ES-I3 (cell line): ENCODE measurements at regions not wholly inside any gene's neighbourhood (a gene's known extent, or its start where the extent isn't known, plus 50 kb on each side); places are given as distances from the start of the nearest gene placed in this dataset.
"Not testable (repeated sequence)": the region's sequence is repeated elsewhere in the genome, so short reads cannot be mapped to it uniquely, and the experiment has no call there.

ENCODE experiments used
- H3K36me3 ChIP-seq: 2 replicates; pipeline ENCODE4 v1.6.1; 2013; ENCODE audit warnings: mild to moderate bottlenecking, low read length, control low read depth, moderate library complexity; ENCODE audit not compliant: insufficient read depth
- H3K4me1 ChIP-seq: 2 replicates; pipeline ENCODE4 v1.6.1; 2013; ENCODE audit warnings: mild to moderate bottlenecking, control low read depth, low read length; ENCODE audit not compliant: insufficient read depth
- H3K9ac ChIP-seq: 2 replicates; pipeline ENCODE4 v1.6.1; 2013; ENCODE audit warnings: low read depth, mild to moderate bottlenecking, low read length, moderate library complexity
- H3K9me3 ChIP-seq: 2 replicates; pipeline ENCODE4 v1.6.1; 2013; ENCODE audit warnings: mild to moderate bottlenecking, low read length, moderate library complexity; ENCODE audit not compliant: control insufficient read depth, insufficient read depth

- no peaks in the 10 kb centered on the region; the same call in 1 of the 2 replicates for H3K9me3 ChIP-seq
- H3K36me3 ChIP-seq = no peaks in the 10 kb centered on the region
- H3K9ac ChIP-seq = no peak overlapping the region
- no peaks in the 10 kb centered on the region for H3K4me1 ChIP-seq
These were observed 198.9 kb upstream of the WWC1 start for GRCh38 chr5:168092209-168093185.

- no peaks in the 10 kb centered on the region; the same call in 1 of the 2 replicates for H3K9me3 ChIP-seq
- no peaks in the 10 kb centered on the region for H3K4me1 ChIP-seq
- H3K36me3 ChIP-seq = no peaks in the 10 kb centered on the region; the same call in 1 of the 2 replicates
- H3K9ac ChIP-seq = no peak overlapping the region
These were observed 198.1 kb upstream of the WWC1 start for GRCh38 chr5:168093200-168093910.

GRCh38 chr5:168096525-168096924 is 194.9 kb upstream of the WWC1 start:
- Histone ChIP-seq H3K36me3 (no peaks in the 10 kb centered on the region; the same call in 1 of the 2 replicates), H3K9me3 (no peaks in the 10 kb centered on the region; the same call in 1 of the 2 replicates), H3K9ac (no peak overlapping the region), H3K4me1 (no peaks in the 10 kb centered on the region)

GRCh38 chr5:168097876-168098653 is 193.4 kb upstream of the WWC1 start:
- Histone ChIP-seq H3K9ac (no peak overlapping the region), H3K9me3 (no peaks in the 10 kb centered on the region; the same call in 1 of the 2 replicates), H3K36me3 (no peaks in the 10 kb centered on the region; the same call in 1 of the 2 replicates), H3K4me1 (no peaks in the 10 kb centered on the region)

- no peaks in the 10 kb centered on the region; the same call in 1 of the 2 replicates for H3K36me3 ChIP-seq
- no peak overlapping the region for H3K9ac ChIP-seq
- H3K9me3 ChIP-seq = no peaks in the 10 kb centered on the region
- H3K4me1 ChIP-seq = peaks cover 20% of the 10 kb centered on the region
These were observed 190.1 kb upstream of the WWC1 start for GRCh38 chr5:168101352-168101751.

- not testable (repeated sequence) for H3K9ac ChIP-seq, H3K9me3 ChIP-seq, H3K36me3 ChIP-seq
- peaks cover 22% of the 10 kb centered on the region for H3K4me1 ChIP-seq
These were observed 188.4 kb upstream of the WWC1 start for GRCh38 chr5:168103018-168103417.

- Histone ChIP-seq H3K9me3 (no peaks in the 10 kb centered on the region), H3K36me3 (no peaks in the 10 kb centered on the region), H3K9ac (no peak overlapping the region)
These were observed 187.1 kb upstream of the WWC1 start for GRCh38 chr5:168104350-168104749.

GRCh38 chr5:168104811-168105481 is 186.5 kb upstream of the WWC1 start:
- Histone ChIP-seq H3K4me1 (peaks cover 22% of the 10 kb centered on the region), H3K9me3 (no peaks in the 10 kb centered on the region), H3K9ac (no peak overlapping the region), H3K36me3 (no peaks in the 10 kb centered on the region)

More at GRCh38 chr5:168104350-168104749, 187.1 kb upstream of the WWC1 start:
- H3K4me1 ChIP-seq = peaks cover 22% of the 10 kb centered on the region

GRCh38 chr5:168106008-168106761 is 185.3 kb upstream of the WWC1 start:
- Histone ChIP-seq H3K9ac (no peak overlapping the region), H3K36me3 (no peaks in the 10 kb centered on the region), H3K4me1 (peaks cover 22% of the 10 kb centered on the region), H3K9me3 (no peaks in the 10 kb centered on the region)

- Histone ChIP-seq H3K4me1 (peaks cover 20% of the 10 kb centered on the region), H3K9me3 (no peaks in the 10 kb centered on the region), H3K9ac (no peak overlapping the region), H3K36me3 (no peaks in the 10 kb centered on the region)
These were observed 182.0 kb upstream of the WWC1 start for GRCh38 chr5:168109441-168109840.

- H3K9me3 ChIP-seq = no peaks in the 10 kb centered on the region
- peaks cover 10% of the 10 kb centered on the region; the same call in 1 of the 2 replicates for H3K4me1 ChIP-seq
- no peak overlapping the region for H3K9ac ChIP-seq
- H3K36me3 ChIP-seq = no peaks in the 10 kb centered on the region
These were observed 181.1 kb upstream of the WWC1 start for GRCh38 chr5:168110384-168110783.

GRCh38 chr5:168110870-168111832 is 180.3 kb upstream of the WWC1 start:
- Histone ChIP-seq H3K4me1 (peaks cover 4% of the 10 kb centered on the region; the same call in 1 of the 2 replicates), H3K9ac (no peak overlapping the region), H3K9me3 (no peaks in the 10 kb centered on the region), H3K36me3 (no peaks in the 10 kb centered on the region)
